ENCODE measurements at regions not wholly inside any gene's neighbourhood (a gene's known extent, or its start where the extent isn't known, plus 50 kb on each side); places are given as distances from the start of the nearest gene placed in this dataset.
A peak's percentile ranks its signal among the peaks of the same experiment; 100 is the strongest.

- TF ChIP-seq POLR2AphosphoS5 (IDR thresholded peaks at IDR 0.05) (no peak), CTCF (IDR thresholded peaks at IDR 0.05) (no peak), POLR2A (IDR thresholded peaks at IDR 0.05) (no peak), EP300 (IDR thresholded peaks at IDR 0.05) (no peak)
- DNase-seq: no peak
- Histone ChIP-seq H3K9me3 (peaks cover 0 to 12% (median 5%) of the 10 kb centered on the region in 4 donors), H3K4me1 (no peaks in the 10 kb centered on the region), H3K36me3 (no peaks in the 10 kb centered on the region), H3K4me3 (no peak overlapping the region), H3K27ac (no peak overlapping the region), H3K27me3 (peaks cover 0 to 45% (median 10%) of the 10 kb centered on the region in 3 donors)
- intact Hi-C loops (cut with DNase I; ENCODE audit: low total_unique reads): no loop called here
- 48 to 60% (median 53%) methylated on average over 1 of the region's 1 CpG for WGBS, 5 donors
Observed at GRCh38 chr22:48963405-48963804, 864.3 kb downstream of the BRD1 start.

- no peaks in the 10 kb centered on the region for H3K36me3 ChIP-seq
- no peak overlapping the region for H3K4me3 ChIP-seq
- TF ChIP-seq POLR2A (IDR thresholded peaks at IDR 0.05) (no peak), CTCF (IDR thresholded peaks at IDR 0.05) (no peak), POLR2AphosphoS5 (IDR thresholded peaks at IDR 0.05) (no peak), EP300 (IDR thresholded peaks at IDR 0.05) (no peak)
- no peak overlapping the region for H3K27ac ChIP-seq
- H3K4me1 ChIP-seq: no peaks in the 10 kb centered on the region
- peaks cover 0 to 12% (median 6%) of the 10 kb centered on the region in 4 donors for H3K9me3 ChIP-seq
- 67 to 88% (median 80%) methylated on average over 2 of the region's 2 CpGs for WGBS, 5 donors
- DNase-seq: no peak
- intact Hi-C loops (cut with DNase I; ENCODE audit: low total_unique reads): no loop called here
- H3K27me3 ChIP-seq: peaks cover 0 to 38% (median 10%) of the 10 kb centered on the region in 3 donors
Observed at GRCh38 chr22:48961705-48962104, 866.0 kb downstream of the BRD1 start.

GRCh38 chr22:48960980-48961660 lies 866.6 kb downstream of the BRD1 start:
- Histone ChIP-seq H3K27ac (no peak overlapping the region), H3K27me3 (peaks cover 0 to 38% (median 10%) of the 10 kb centered on the region in 3 donors), H3K4me3 (no peak overlapping the region), H3K4me1 (no peaks in the 10 kb centered on the region), H3K36me3 (no peaks in the 10 kb centered on the region), H3K9me3 (peaks cover 0 to 12% (median 6%) of the 10 kb centered on the region in 4 donors)
- intact Hi-C loops (cut with DNase I; ENCODE audit: low total_unique reads): no loop called here
- WGBS, 5 donors: 51 to 56% (median 55%) methylated on average over 7 to 9 of the region's 9 CpGs
- DNase-seq: peak; percentile 4 to 20
- no peak for TF ChIP-seq CTCF (IDR thresholded peaks at IDR 0.05)
- TF ChIP-seq EP300 (IDR thresholded peaks at IDR 0.05): no peak
- no peak for TF ChIP-seq POLR2A (IDR thresholded peaks at IDR 0.05)
- TF ChIP-seq POLR2AphosphoS5 (IDR thresholded peaks at IDR 0.05): no peak

- no peak for TF ChIP-seq POLR2A (IDR thresholded peaks at IDR 0.05)
- TF ChIP-seq POLR2AphosphoS5 (IDR thresholded peaks at IDR 0.05): no peak
- TF ChIP-seq EP300 (IDR thresholded peaks at IDR 0.05): no peak
- TF ChIP-seq CTCF (IDR thresholded peaks at IDR 0.05): no peak
- Histone ChIP-seq H3K27me3 (peaks cover 0 to 38% (median 10%) of the 10 kb centered on the region in 3 donors), H3K4me3 (no peak overlapping the region), H3K9me3 (peaks cover 0 to 12% (median 6%) of the 10 kb centered on the region in 4 donors), H3K4me1 (no peaks in the 10 kb centered on the region), H3K27ac (no peak overlapping the region), H3K36me3 (no peaks in the 10 kb centered on the region)
- intact Hi-C loops (cut with DNase I; ENCODE audit: low total_unique reads): no loop called here
- DNase-seq: no peak
- 72 to 78% (median 75%) methylated on average over 13 of the region's 13 CpGs for WGBS, 5 donors
Observed at GRCh38 chr22:48960576-48960975, 867.1 kb downstream of the BRD1 start.
